Ovary (tissue), 3 donors: ENCODE measurements at regions not wholly inside any gene's neighbourhood (a gene's known extent, or its start where the extent isn't known, plus 50 kb on each side); places are given as distances from the start of the nearest gene placed in this dataset.

Experiments
- CTCF ChIP-seq, 3 donors: fragments of 450-650 bp in 2 of 3; fragments of 200-600 bp in 1 of 3; IDR thresholded peaks; one replicate each; pipeline versions ENCODE4 v1.5.1 to v1.8.0; 2016 to 2022; ENCODE audit warnings: antibody characterized with exemption in 3 of 3, mild to moderate bottlenecking in 1 of 3
- POLR2A ChIP-seq: fragments of 450-650 bp; IDR thresholded peaks from one replicate; pipeline ENCODE4 v1.6.1; 2017; ENCODE audit warnings: antibody characterized with exemption, mild to moderate bottlenecking, moderate library complexity
- donor health status: DM: no; HTN: no; CAD: no.

DNA sequence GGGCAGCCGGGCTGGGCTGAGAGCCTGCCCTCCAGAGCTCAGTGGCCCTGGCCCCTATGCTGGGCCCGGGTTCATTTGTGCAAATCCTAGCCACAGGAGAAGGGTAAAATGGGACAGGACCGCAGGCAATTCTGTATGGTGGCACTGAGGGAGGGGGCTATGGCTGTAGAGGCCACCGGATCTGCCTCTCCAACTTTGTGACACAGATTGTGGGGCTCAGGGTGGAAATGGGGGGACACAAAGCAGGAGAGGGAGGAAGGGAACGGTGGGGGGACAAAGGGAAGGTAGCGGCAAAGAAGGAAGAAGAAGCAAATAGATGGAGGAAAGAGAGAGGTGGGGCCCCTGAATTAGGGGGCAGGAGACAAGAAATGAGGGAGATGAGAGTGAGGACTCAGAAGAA is 201.1 kb downstream of the SMAD2 start:
- TF ChIP-seq POLR2A (no peak), CTCF (IDR thresholded peaks at IDR 0.05) (no peak)
